ENCODE measurements at regions not wholly inside any gene's neighbourhood (a gene's known extent, or its start where the extent isn't known, plus 50 kb on each side); places are given as distances from the start of the nearest gene placed in this dataset.

DNA sequence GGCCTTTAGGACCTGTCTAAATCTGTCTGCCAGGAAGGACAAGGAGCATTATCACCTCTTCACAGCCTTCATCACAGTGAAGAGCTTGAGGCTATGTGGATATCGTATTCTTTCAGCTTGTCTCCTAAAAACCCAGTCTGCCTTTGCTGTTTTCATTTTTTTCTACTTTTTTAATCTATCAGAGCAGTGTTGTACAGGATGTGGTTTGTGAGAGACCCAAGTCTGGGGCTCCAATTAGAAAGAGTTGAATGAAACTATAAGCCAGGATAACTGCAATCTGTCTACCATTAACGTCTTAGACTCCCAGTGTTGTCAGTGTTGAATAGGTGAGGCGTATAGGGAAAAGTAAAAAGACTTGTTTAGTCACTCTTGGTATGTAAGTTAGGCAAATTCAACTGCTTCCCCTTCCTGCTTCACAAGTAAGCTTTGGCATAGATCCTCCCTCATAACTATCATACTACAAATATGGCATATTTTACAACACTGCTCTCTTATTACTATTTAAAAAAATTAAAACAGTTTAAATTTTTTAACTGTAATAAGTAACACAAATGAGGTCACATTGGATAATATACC is 1225.8 kb upstream of the PRMT6 start:
- H3K9me3 ChIP-seq, result no peaks in the 10 kb centered on the region
- no peak overlapping the region for H3K4me3 ChIP-seq
- H3K4me1 ChIP-seq (ENCODE audit: insufficient read depth), result no peaks in the 10 kb centered on the region
- no peak overlapping the region for H3K27ac ChIP-seq
- 19 to 25% (median 24%) methylated on average over 3 of the region's 3 CpGs for WGBS, 3 donors
- intact Hi-C loops (cut with DNase I), result no loop called here
- no peaks in the 10 kb centered on the region for H3K27me3 ChIP-seq
- TF ChIP-seq POLR2A (IDR thresholded peaks at IDR 0.05) (no peak), EP300 (IDR thresholded peaks at IDR 0.05) (no peak)
- no peak for DNase-seq
- no peaks in the 10 kb centered on the region for H3K36me3 ChIP-seq

DNA sequence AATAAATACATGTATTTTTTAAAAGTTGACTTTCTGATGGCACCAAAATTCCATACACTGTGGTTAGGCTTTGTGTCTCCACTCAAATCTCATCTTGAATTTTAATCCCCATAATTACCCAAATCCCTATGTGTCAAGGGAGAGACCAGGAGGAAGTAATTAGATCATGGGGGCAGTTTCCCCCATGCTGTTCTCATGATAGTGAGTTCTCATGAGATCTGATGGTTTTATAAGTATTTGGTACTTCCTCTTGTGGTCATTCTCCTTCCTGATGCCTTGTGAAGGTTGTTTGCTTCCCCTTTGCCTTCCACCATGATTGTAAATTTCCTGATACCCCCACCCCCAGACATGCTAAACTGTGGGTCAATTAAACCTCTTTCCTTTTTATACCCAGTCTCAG is 1218.4 kb upstream of the PRMT6 start:
- no peak overlapping the region for H3K4me3 ChIP-seq
- DNase-seq, result no peak
- no peak for TF ChIP-seq EP300 (IDR thresholded peaks at IDR 0.05)
- no peak overlapping the region for H3K27ac ChIP-seq
- peaks cover 0 to 4% of the 10 kb centered on the region in 2 donors for H3K9me3 ChIP-seq
- intact Hi-C loops (cut with DNase I), result no loop called here
- peaks cover 4% of the 10 kb centered on the region for H3K27me3 ChIP-seq
- H3K36me3 ChIP-seq, result no peaks in the 10 kb centered on the region
- H3K4me1 ChIP-seq (ENCODE audit: insufficient read depth), result no peaks in the 10 kb centered on the region

DNA sequence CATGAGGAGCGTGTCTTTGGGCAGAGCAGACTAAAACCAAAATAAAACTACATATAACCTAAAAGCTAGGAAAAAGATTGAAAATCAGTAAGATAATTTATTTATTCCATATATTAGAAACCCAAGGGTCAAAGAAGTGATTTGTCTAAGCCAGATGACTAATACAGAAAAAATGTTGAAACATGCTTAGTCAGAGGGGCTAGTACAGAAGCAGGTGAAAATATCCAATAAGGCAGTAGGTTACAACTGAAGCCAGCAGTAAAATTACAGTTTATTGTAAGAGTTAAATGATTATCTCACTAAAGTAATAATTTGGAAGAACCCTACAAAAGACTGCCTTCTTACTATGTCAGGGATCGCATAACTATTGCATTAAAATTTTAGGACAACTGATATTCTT is 1190.9 kb upstream of the PRMT6 start:
- no peaks in the 10 kb centered on the region for H3K4me1 ChIP-seq (ENCODE audit: insufficient read depth)
- H3K27ac ChIP-seq, result no peak overlapping the region
- 77 to 91% (median 84%) methylated on average over 2 of the region's 2 CpGs for WGBS, 3 donors
- H3K9me3 ChIP-seq, result no peaks in the 10 kb centered on the region
- no peak for DNase-seq
- no peaks in the 10 kb centered on the region for H3K27me3 ChIP-seq
- no peak overlapping the region for H3K4me3 ChIP-seq
- intact Hi-C loops (cut with DNase I), result no loop called here
- no peaks in the 10 kb centered on the region for H3K36me3 ChIP-seq
- TF ChIP-seq, protein P1, sequence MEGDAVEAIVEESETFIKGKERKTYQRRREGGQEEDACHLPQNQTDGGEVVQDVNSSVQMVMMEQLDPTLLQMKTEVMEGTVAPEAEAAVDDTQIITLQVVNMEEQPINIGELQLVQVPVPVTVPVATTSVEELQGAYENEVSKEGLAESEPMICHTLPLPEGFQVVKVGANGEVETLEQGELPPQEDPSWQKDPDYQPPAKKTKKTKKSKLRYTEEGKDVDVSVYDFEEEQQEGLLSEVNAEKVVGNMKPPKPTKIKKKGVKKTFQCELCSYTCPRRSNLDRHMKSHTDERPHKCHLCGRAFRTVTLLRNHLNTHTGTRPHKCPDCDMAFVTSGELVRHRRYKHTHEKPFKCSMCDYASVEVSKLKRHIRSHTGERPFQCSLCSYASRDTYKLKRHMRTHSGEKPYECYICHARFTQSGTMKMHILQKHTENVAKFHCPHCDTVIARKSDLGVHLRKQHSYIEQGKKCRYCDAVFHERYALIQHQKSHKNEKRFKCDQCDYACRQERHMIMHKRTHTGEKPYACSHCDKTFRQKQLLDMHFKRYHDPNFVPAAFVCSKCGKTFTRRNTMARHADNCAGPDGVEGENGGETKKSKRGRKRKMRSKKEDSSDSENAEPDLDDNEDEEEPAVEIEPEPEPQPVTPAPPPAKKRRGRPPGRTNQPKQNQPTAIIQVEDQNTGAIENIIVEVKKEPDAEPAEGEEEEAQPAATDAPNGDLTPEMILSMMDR (IDR thresholded peaks at IDR 0.05), result no peak
- TF ChIP-seq EP300 (IDR thresholded peaks at IDR 0.05), result no peak
- TF ChIP-seq POLR2A (IDR thresholded peaks at IDR 0.05), result no peak

DNA sequence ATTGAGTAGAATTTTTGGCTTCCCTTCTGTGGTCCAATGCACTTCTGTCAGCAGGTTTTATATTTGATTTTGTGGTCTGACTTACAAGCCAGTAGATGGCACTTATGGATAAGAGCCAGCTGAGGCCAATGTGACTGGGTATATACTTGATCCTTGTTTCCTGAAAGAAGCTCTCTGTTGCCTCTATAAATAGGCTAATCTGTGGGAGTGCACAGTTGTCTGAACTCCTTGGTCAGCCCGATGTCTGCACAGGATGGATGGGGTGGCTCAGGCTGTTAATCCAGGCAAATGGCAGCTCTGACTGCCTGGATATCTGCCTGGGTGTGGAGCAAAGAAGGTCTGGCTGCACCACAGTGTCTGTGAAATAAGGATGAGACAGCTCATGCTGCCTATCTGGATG is 1183.7 kb upstream of the PRMT6 start:
- no peak for DNase-seq
- WGBS, 3 donors, result 0 to 33% (median 30%) methylated on average over 1 of the region's 1 CpG
- intact Hi-C loops (cut with DNase I), result no loop called here

DNA sequence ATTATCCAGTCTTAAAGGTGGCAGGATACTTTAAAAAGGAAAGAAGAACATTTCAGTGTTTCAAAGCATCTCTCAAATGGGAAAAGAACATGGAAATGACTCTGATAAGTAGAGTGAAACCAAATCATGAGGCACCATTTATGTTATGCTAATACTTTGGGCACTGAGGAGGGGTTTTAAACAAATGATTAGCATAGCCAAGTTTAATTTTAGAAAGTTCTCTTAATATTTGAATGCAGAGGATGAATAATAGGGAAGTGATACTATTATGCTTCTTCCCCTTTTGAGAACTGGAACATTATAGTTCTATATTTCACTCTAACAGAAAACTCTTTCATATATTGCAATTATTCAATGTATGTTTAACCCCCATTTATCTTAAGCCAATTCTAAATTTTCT is 1181.9 kb upstream of the PRMT6 start:
- H3K27me3 ChIP-seq, result no peaks in the 10 kb centered on the region
- H3K4me3 ChIP-seq, result no peak overlapping the region
- no peak for DNase-seq
- no peaks in the 10 kb centered on the region for H3K4me1 ChIP-seq (ENCODE audit: insufficient read depth)
- intact Hi-C loops (cut with DNase I), result no loop called here
- no peaks in the 10 kb centered on the region for H3K9me3 ChIP-seq
- TF ChIP-seq POLR2A (IDR thresholded peaks at IDR 0.05) (no peak), EP300 (IDR thresholded peaks at IDR 0.05) (no peak)
- TF ChIP-seq, protein P1 (IDR thresholded peaks at IDR 0.05), result no peak
- H3K36me3 ChIP-seq, result no peaks in the 10 kb centered on the region
- no peak overlapping the region for H3K27ac ChIP-seq

More for the DNA sequence above, 1183.7 kb upstream of the PRMT6 start:
- Histone ChIP-seq H3K4me3 (no peak overlapping the region), H3K27me3 (no peaks in the 10 kb centered on the region), H3K27ac (no peak overlapping the region), H3K4me1 (ENCODE audit: insufficient read depth) (no peaks in the 10 kb centered on the region), H3K9me3 (no peaks in the 10 kb centered on the region), H3K36me3 (no peaks in the 10 kb centered on the region)
- TF ChIP-seq POLR2A (IDR thresholded peaks at IDR 0.05) (no peak), EP300 (IDR thresholded peaks at IDR 0.05) (no peak)
- TF ChIP-seq, protein P1 (IDR thresholded peaks at IDR 0.05), result no peak
